NT2/D1 (cell line): ENCODE measurements at regions not wholly inside any gene's neighbourhood (a gene's known extent, or its start where the extent isn't known, plus 50 kb on each side); places are given as distances from the start of the nearest gene placed in this dataset.

Experiments
- SUZ12 ChIP-seq: IDR thresholded peaks from 2 replicates; pipeline ENCODE4 v1.6.1; 2011; ENCODE audit not compliant: insufficient read length, insufficient read depth; ENCODE audit errors: extremely low read depth
- YY1 ChIP-seq: IDR thresholded peaks from 2 replicates; pipeline ENCODE4 v1.6.1; 2011; ENCODE audit not compliant: insufficient read length, insufficient read depth
- ZNF274 ChIP-seq: IDR thresholded peaks from 2 replicates; pipeline ENCODE4 v1.6.1; 2011; ENCODE audit warnings: mild to moderate bottlenecking, low read depth, low read length

- TF ChIP-seq YY1 (no peak), ZNF274 (no peak), SUZ12 (no peak)
These were observed 658.7 kb downstream of the SOX5 start for GRCh38 chr12:23290627-23291330.
